HG02642 (cell line): ENCODE measurements at regions not wholly inside any gene's neighbourhood (a gene's known extent, or its start where the extent isn't known, plus 50 kb on each side); places are given as distances from the start of the nearest gene placed in this dataset.

Experiments used
- ATAC-seq: cut with Tn5 transposase; IDR thresholded peaks from one replicate; pipeline ENCODE4 v1.9.1; 2021; ENCODE audit warnings: mild to moderate bottlenecking; ENCODE audit not compliant: unreplicated experiment, poor library complexity

- no peak for ATAC-seq
These were observed 523.2 kb downstream of the GATA3 start for GRCh38 chr10:8577686-8578085.

GRCh38 chr10:8581521-8582225 is 527.2 kb downstream of the GATA3 start:
- no peak for ATAC-seq

GRCh38 chr10:8583096-8583495 is 528.6 kb downstream of the GATA3 start:
- ATAC-seq = no peak

GRCh38 chr10:8584666-8585065 is 530.2 kb downstream of the GATA3 start:
- no peak for ATAC-seq

GRCh38 chr10:8586504-8586903 is 532.0 kb downstream of the GATA3 start:
- no peak for ATAC-seq

- no peak for ATAC-seq
These were observed 533.6 kb downstream of the GATA3 start for GRCh38 chr10:8588135-8588534.

- no peak for ATAC-seq
These were observed 536.0 kb downstream of the GATA3 start for GRCh38 chr10:8590518-8590917.

GRCh38 chr10:8591640-8592039 is 537.2 kb downstream of the GATA3 start:
- no peak for ATAC-seq

GRCh38 chr10:8594176-8594575 is 539.7 kb downstream of the GATA3 start:
- no peak for ATAC-seq

GRCh38 chr10:8594711-8595110 is 540.2 kb downstream of the GATA3 start:
- ATAC-seq = no peak

GRCh38 chr10:8595140-8595539 is 540.7 kb downstream of the GATA3 start:
- no peak for ATAC-seq

GRCh38 chr10:8596929-8597472 is 542.5 kb downstream of the GATA3 start:
- ATAC-seq = no peak

- no peak for ATAC-seq
These were observed 545.7 kb downstream of the GATA3 start for GRCh38 chr10:8600192-8600591.

GRCh38 chr10:8602821-8603220 is 548.3 kb downstream of the GATA3 start:
- ATAC-seq = no peak

GRCh38 chr10:8614054-8614565 is 559.6 kb downstream of the GATA3 start:
- ATAC-seq = no peak

- no peak for ATAC-seq
These were observed 560.6 kb downstream of the GATA3 start for GRCh38 chr10:8615118-8615517.

GRCh38 chr10:8616166-8616565 is 561.7 kb downstream of the GATA3 start:
- ATAC-seq = peak; percentile 76

- no peak for ATAC-seq
These were observed 563.3 kb downstream of the GATA3 start for GRCh38 chr10:8617792-8618191.

- ATAC-seq = no peak
These were observed 564.3 kb downstream of the GATA3 start for GRCh38 chr10:8618834-8619233.

GRCh38 chr10:8628351-8628750 is 573.9 kb downstream of the GATA3 start:
- no peak for ATAC-seq

- ATAC-seq = no peak
These were observed 579.4 kb downstream of the GATA3 start for GRCh38 chr10:8633909-8634308.

GRCh38 chr10:8636371-8636770 is 581.9 kb downstream of the GATA3 start:
- no peak for ATAC-seq
